ENCODE measurements at regions not wholly inside any gene's neighbourhood (a gene's known extent, or its start where the extent isn't known, plus 50 kb on each side); places are given as distances from the start of the nearest gene placed in this dataset.

GRCh38 chr7:152909280-152909679 is 149.7 kb downstream of the ACTR3B start:
- TF ChIP-seq ZNF23 (tag by site-specific recombination; IDR thresholded peaks at IDR 0.05; ENCODE audit: borderline replicate concordance) (no peak), ZSCAN16 (tag by site-specific recombination; IDR thresholded peaks at IDR 0.05) (no peak), CTCF (tag by site-specific recombination; IDR thresholded peaks at IDR 0.05) (no peak), YY1 (tag by site-specific recombination; IDR thresholded peaks at IDR 0.05) (no peak), PRDM4 (tag by site-specific recombination; IDR thresholded peaks at IDR 0.05) (no peak), ZNF621 (tag by site-specific recombination; IDR thresholded peaks at IDR 0.05) (no peak), ZNF843 (tag by site-specific recombination; IDR thresholded peaks at IDR 0.05) (no peak), REST (tag by site-specific recombination; IDR thresholded peaks at IDR 0.05) (no peak), ZNF24 (tag by site-specific recombination; IDR thresholded peaks at IDR 0.05) (no peak)
- TF ChIP-seq, protein P1, sequence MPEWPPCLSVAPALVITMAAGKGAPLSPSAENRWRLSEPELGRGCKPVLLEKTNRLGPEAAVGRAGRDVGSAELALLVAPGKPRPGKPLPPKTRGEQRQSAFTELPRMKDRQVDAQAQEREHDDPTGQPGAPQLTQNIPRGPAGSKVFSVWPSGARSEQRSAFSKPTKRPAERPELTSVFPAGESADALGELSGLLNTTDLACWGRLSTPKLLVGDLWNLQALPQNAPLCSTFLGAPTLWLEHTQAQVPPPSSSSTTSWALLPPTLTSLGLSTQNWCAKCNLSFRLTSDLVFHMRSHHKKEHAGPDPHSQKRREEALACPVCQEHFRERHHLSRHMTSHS (tag by site-specific recombination; IDR thresholded peaks at IDR 0.05) = no peak
- TF ChIP-seq, protein P2, sequence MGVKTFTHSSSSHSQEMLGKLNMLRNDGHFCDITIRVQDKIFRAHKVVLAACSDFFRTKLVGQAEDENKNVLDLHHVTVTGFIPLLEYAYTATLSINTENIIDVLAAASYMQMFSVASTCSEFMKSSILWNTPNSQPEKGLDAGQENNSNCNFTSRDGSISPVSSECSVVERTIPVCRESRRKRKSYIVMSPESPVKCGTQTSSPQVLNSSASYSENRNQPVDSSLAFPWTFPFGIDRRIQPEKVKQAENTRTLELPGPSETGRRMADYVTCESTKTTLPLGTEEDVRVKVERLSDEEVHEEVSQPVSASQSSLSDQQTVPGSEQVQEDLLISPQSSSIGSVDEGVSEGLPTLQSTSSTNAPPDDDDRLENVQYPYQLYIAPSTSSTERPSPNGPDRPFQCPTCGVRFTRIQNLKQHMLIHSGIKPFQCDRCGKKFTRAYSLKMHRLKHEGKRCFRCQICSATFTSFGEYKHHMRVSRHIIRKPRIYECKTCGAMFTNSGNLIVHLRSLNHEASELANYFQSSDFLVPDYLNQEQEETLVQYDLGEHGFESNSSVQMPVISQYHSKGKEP (tag by site-specific recombination; IDR thresholded peaks at IDR 0.05) = no peak
